ENCODE measurements at regions not wholly inside any gene's neighbourhood (a gene's known extent, or its start where the extent isn't known, plus 50 kb on each side); places are given as distances from the start of the nearest gene placed in this dataset.

- DNase-seq (ENCODE audit: low spot score) = no peak
Measured at GRCh38 chr10:2188371-2188770, 451.0 kb upstream of the ADARB2 start.

- no peak for DNase-seq (ENCODE audit: low spot score)
Measured at GRCh38 chr10:2173327-2173726, 436.0 kb upstream of the ADARB2 start.

- no peak for DNase-seq (ENCODE audit: low spot score)
Measured at GRCh38 chr10:2165771-2166460, 428.6 kb upstream of the ADARB2 start.

GRCh38 chr10:2150288-2150687 is 413.0 kb upstream of the ADARB2 start:
- no peak for DNase-seq (ENCODE audit: low spot score)

GRCh38 chr10:2145926-2146478 is 408.7 kb upstream of the ADARB2 start:
- no peak for DNase-seq (ENCODE audit: low spot score)

GRCh38 chr10:2145491-2145890 is 408.2 kb upstream of the ADARB2 start:
- no peak for DNase-seq (ENCODE audit: low spot score)

- DNase-seq (ENCODE audit: low spot score) = no peak
Measured at GRCh38 chr10:2144584-2144983, 407.3 kb upstream of the ADARB2 start.

GRCh38 chr10:2143213-2143835 is 406.0 kb upstream of the ADARB2 start:
- no peak for DNase-seq (ENCODE audit: low spot score)

- no peak for DNase-seq (ENCODE audit: low spot score)
Measured at GRCh38 chr10:2139746-2140145, 402.4 kb upstream of the ADARB2 start.

GRCh38 chr10:2137549-2138174 is 400.3 kb upstream of the ADARB2 start:
- no peak for DNase-seq (ENCODE audit: low spot score)

GRCh38 chr10:2130705-2131305 is 393.5 kb upstream of the ADARB2 start:
- DNase-seq (ENCODE audit: low spot score) = no peak

GRCh38 chr10:2128991-2129390 is 391.7 kb upstream of the ADARB2 start:
- no peak for DNase-seq (ENCODE audit: low spot score)

GRCh38 chr10:2124135-2124534 is 386.8 kb upstream of the ADARB2 start:
- DNase-seq (ENCODE audit: low spot score) = no peak

GRCh38 chr10:2122431-2123124 is 385.3 kb upstream of the ADARB2 start:
- no peak for DNase-seq (ENCODE audit: low spot score)

- no peak for DNase-seq (ENCODE audit: low spot score)
Measured at GRCh38 chr10:2121929-2122328, 384.6 kb upstream of the ADARB2 start.

GRCh38 chr10:2121315-2121714 is 384.0 kb upstream of the ADARB2 start:
- no peak for DNase-seq (ENCODE audit: low spot score)

GRCh38 chr10:2120746-2121145 is 383.4 kb upstream of the ADARB2 start:
- DNase-seq (ENCODE audit: low spot score) = no peak

- DNase-seq (ENCODE audit: low spot score) = no peak
Measured at GRCh38 chr10:2119316-2119715, 382.0 kb upstream of the ADARB2 start.

- no peak for DNase-seq (ENCODE audit: low spot score)
Measured at GRCh38 chr10:2118201-2118600, 380.9 kb upstream of the ADARB2 start.

- DNase-seq (ENCODE audit: low spot score) = no peak
Measured at GRCh38 chr10:2117641-2118040, 380.3 kb upstream of the ADARB2 start.

GRCh38 chr10:2111965-2112364 is 374.6 kb upstream of the ADARB2 start:
- no peak for DNase-seq (ENCODE audit: low spot score)

GRCh38 chr10:2108496-2108895 is 371.2 kb upstream of the ADARB2 start:
- no peak for DNase-seq (ENCODE audit: low spot score)
